ENCODE measurements at regions not wholly inside any gene's neighbourhood (a gene's known extent, or its start where the extent isn't known, plus 50 kb on each side); places are given as distances from the start of the nearest gene placed in this dataset.

DNA sequence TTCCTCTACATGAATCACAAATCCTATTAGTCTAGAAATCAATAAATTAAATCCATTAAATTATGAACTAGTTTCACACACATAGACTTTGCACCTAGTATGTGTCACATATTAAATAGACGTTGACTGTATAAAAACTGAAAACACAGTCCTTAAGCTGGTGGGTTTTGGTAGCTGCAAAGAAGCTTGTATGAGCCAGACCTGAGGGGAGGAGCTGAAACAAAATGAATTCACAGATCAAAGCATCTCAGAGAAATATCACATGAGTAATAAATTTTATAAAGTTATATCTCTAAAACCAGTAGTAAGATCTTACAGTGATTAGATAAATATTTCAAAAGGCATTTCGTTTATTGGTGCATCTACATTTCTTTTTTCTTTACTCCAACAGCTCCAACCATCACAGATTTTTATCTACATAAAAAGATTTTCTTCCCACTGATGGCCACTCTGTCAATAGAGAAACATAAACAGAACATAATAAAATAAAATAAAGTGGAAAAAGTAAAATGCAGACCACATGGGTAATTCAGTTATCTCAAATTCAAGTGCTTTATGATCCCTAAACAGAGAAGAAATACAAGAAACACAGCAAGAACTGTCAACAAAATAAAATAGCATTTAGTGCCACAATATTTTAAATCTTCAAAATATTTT, 420.0 kb upstream of the CYRIA start:
- DNase-seq (ENCODE audit: extremely low read depth, low read depth), result no peak
- no peak for TF ChIP-seq CTCF (IDR thresholded peaks at IDR 0.05; ENCODE audit: low read depth, low read length)

- DNase-seq (ENCODE audit: extremely low read depth, low read depth), result no peak
- no peak for TF ChIP-seq CTCF (IDR thresholded peaks at IDR 0.05; ENCODE audit: low read depth, low read length)
Observed at GRCh38 chr2:17084877-17085276, 419.2 kb upstream of the CYRIA start.

DNA sequence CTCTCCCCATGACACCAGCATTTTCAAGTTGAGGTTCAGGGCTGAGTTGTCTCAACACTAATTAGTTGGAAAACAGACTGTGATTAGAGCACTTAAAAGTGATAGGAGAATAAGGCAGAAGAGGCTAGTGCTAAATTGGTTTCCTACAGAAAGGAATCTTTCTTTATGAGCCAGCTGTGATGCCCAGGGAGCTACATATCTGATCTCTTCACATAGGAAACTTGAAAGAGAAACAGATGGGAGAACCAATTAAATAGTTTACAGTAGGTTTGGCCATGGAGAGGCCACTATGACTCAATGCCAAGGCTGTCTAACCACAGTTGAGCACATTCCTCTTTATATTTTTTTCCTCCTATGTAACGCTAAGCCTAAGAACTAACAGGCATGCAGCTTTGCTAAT, 418.3 kb upstream of the CYRIA start:
- TF ChIP-seq CTCF (IDR thresholded peaks at IDR 0.05; ENCODE audit: low read depth, low read length), result no peak
- peak; percentile 18 for DNase-seq (ENCODE audit: extremely low read depth, low read depth)

DNA sequence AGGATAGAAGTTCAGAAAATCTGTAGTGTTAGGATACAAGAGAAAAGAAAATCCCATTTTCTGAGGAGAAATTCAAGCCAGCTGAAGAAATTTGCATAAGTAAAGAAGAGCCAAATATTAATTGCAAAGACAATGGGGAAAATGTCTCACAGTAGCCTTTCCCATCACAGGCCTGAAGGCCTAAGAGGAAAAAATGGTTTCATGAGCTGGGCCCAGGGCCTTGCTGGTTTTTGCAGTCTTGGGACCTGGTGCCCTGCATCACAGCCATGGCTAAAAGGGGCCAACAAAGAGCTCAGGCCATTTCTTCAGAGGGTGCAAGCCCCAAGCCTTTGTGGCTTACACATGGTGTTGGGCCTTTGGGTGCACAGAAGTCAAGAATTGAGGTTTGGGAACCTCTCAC, 413.6 kb upstream of the CYRIA start:
- no peak for DNase-seq (ENCODE audit: extremely low read depth, low read depth)
- TF ChIP-seq CTCF (IDR thresholded peaks at IDR 0.05; ENCODE audit: low read depth, low read length), result no peak

DNA sequence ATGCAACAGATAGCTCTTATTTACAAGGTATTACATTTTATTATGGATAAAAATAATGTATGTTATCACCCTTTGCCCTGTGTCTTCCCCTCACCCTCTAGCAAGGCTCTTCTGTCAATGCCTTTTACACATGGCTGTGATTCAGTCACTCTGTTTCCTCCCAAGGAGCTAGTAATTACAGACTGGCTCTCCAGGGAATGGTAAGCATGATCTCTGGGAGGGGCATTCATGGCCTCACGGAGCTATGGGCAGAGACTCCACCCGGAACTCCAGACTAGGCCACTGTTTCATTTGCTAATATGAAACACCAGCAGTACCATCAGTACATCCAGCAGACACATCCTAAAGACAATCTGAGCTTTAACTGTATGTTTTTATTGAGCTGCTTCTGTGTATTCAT, 410.9 kb upstream of the CYRIA start:
- no peak for TF ChIP-seq CTCF (IDR thresholded peaks at IDR 0.05; ENCODE audit: low read depth, low read length)
- no peak for DNase-seq (ENCODE audit: extremely low read depth, low read depth)

- DNase-seq (ENCODE audit: extremely low read depth, low read depth), result no peak
- no peak for TF ChIP-seq CTCF (IDR thresholded peaks at IDR 0.05; ENCODE audit: low read depth, low read length)
Observed at GRCh38 chr2:17070711-17071110, 405.1 kb upstream of the CYRIA start.

DNA sequence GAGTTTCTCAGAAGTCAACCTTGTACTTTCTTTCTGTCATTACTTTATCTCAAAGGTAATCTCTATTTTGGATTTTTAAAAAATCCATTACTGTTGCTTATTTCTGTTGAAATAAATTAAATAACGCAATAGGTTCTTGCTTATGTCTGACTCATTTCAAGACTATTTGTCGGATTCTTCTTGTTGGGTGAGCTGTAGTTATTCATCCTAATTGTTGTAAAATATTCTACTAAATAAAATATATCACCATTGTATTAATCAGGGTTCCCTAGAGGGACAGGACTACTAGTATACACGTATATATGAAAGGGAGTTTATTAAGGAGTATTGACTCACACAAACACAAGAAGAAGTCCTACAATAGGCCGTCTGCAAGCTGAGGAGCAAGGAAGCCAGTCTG, 403.9 kb upstream of the CYRIA start:
- TF ChIP-seq CTCF (IDR thresholded peaks at IDR 0.05; ENCODE audit: low read depth, low read length), result no peak
- DNase-seq (ENCODE audit: extremely low read depth, low read depth), result no peak

Measured in AG09319 (cell line).